ENCODE measurements at regions not wholly inside any gene's neighbourhood (a gene's known extent, or its start where the extent isn't known, plus 50 kb on each side); places are given as distances from the start of the nearest gene placed in this dataset.

- DNase-seq (ENCODE audit: low spot score): peak; percentile 30
These were observed 224.2 kb downstream of the CLIC5 start for GRCh38 chr6:45791211-45792168.

DNA sequence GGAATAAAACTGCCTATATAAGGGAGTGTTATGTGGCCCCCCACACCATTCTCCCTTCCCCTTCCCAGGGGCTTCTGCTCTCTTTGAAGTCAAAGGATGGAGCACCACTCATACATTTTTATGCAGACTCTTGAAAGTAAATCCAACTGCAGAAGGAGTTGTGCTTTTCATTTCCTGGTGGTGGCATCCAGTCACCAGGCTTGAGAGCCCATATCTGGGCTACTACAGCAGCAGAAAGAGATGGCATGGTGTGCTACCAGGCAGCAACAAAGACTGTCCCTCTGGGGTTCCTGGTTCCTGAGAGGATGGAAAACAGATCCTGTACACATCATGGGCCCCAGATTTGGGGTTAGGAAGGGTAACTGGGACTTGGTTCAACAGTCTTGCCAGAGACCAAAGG is 226.4 kb downstream of the CLIC5 start:
- DNase-seq (ENCODE audit: low spot score): no peak

- DNase-seq (ENCODE audit: low spot score): no peak
These were observed 228.3 kb downstream of the CLIC5 start for GRCh38 chr6:45787384-45787783.

DNA sequence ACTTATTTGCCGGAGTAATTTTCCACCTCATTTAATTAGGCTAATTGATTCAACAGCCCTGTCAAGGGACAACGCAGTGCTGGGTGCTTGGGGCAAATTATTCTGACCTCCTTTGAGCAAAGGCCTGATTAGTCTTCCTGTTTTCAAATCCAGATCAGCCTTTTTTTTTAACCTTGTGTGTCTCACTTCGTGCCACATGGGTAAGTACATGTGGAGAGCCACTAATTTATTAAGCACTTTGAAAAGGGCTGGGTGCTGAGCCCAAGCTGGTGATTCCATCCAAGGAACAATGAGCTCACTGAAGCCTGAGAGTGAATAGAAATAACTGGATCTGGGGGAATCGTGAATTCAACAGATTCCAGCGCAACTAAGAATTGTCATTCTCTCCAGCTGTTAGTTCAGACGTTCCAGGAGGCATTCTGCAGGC is 229.3 kb downstream of the CLIC5 start:
- DNase-seq (ENCODE audit: low spot score): no peak

DNA sequence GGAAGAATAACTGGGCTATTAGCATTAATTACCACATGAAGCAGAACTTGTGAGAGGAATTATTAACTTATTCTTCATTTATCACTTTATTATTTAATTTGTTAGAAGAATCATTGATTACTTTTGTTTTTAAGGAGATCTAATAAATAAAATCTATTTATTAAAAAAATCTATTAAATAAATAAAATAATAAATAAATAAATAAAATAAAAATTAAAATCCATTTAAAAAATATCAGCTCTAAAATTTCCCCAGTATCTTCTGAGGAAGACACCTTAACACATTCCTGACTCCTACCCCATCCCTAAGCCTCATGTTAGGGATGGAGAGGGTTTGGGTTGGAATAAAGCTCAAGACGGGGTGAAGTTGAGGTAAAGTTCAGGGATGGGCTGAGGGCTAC is 231.4 kb downstream of the CLIC5 start:
- DNase-seq (ENCODE audit: low spot score): no peak

DNA sequence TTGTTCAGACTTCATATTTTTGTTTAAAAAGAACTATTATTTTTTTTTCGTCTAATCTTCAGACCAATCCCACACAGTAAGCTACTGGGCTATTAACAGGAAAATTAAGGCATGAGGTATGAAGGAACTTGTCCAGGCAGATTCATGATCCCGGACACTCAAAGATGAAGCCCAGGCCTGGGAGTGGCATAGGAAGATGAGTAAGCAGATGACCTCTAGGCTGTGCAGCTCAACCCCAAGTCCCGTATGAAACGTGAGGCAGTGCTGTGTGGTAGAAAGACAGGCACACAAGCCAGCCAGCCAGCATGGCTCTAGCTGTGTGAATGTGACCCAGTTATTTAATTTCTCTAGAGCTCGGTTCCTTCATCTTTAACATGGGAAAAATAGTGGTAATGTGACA is 231.9 kb downstream of the CLIC5 start:
- DNase-seq (ENCODE audit: low spot score): no peak

GRCh38 chr6:45781890-45782289 is 233.8 kb downstream of the CLIC5 start:
- no peak for DNase-seq (ENCODE audit: low spot score)

DNA sequence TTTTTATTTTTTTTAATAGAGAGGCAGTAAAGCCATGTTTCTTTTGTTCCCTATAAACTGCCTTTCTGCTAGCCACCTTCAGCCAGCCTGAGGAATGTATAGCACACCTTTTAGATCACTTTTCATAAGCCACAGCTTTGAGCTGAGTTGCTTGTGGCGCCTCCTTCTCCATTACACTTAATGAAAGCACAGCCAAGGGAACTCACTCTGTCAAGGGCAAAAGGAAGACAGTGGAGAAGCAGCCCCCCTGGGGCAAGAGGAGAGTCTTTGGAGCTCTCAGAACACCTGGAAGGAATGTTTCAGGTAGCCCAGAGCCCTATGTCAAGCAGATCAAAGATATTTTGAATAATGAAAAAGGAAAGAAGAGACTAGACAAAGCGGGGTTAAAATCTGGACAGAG is 235.1 kb downstream of the CLIC5 start:
- DNase-seq (ENCODE audit: low spot score): no peak

- DNase-seq (ENCODE audit: low spot score): no peak
These were observed 240.5 kb downstream of the CLIC5 start for GRCh38 chr6:45775026-45775697.

- DNase-seq (ENCODE audit: low spot score): no peak
These were observed 241.8 kb downstream of the CLIC5 start for GRCh38 chr6:45773906-45774305.

GRCh38 chr6:45772886-45773495 is 242.7 kb downstream of the CLIC5 start:
- DNase-seq (ENCODE audit: low spot score): no peak

- no peak for DNase-seq (ENCODE audit: low spot score)
These were observed 243.6 kb downstream of the CLIC5 start for GRCh38 chr6:45772051-45772450.

DNA sequence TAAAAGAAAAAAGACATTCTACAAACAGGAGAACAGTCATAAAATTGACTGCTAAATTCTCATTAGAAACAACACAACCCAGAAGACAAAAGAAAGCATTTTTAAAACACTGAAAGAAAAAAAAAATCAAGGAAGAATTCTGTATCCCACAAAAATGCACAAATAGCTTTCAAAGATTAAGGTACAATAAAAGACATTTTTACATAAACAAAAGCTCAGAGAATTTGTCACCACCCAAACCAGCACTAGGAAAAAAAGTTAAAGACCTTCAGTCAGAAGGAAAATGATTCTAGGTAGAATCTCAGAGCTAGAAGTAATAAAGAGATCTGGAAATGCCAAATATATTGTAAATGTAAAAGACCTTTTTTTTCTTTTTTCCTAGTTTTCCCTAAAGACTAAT is 252.4 kb downstream of the CLIC5 start:
- DNase-seq (ENCODE audit: low spot score): no peak

DNA sequence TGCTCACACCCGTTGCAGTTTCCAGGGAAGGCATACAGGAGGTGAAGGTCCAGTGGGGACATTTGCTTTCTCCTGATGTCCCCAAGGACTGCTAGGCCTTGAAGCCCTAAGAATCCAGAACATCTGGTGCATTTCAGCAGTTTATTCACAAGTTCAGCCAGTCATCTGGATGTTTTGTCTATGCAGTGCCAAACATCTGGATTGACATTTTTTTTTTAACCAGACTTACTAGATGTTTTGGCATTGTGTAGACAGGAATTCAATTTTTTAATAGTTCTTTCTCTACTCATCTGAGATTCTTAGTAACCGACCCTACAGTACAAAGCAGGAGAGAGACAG is 256.2 kb downstream of the CLIC5 start:
- no peak for DNase-seq (ENCODE audit: low spot score)

GRCh38 chr6:45758787-45759471 is 256.7 kb downstream of the CLIC5 start:
- DNase-seq (ENCODE audit: low spot score): no peak

- DNase-seq (ENCODE audit: low spot score): no peak
These were observed 258.1 kb downstream of the CLIC5 start for GRCh38 chr6:45757443-45758130.

DNA sequence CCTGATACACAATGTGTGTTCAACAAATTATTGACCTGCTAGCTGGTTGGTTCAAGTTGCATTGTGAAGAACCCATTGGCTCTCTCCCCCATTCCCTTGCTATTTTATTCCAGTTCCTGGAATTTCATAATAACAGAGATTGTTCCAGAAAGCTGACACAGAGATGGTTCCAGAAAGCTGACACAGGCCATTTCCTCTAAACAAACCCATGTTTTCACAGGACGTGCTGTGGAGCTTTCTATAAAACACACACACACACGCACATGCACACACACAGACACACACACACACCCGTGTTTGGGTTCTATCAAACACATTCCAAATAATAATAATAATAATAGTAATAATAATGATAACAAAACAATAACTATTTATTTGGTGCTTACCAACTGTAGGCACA is 259.1 kb downstream of the CLIC5 start:
- no peak for DNase-seq (ENCODE audit: low spot score)

DNA sequence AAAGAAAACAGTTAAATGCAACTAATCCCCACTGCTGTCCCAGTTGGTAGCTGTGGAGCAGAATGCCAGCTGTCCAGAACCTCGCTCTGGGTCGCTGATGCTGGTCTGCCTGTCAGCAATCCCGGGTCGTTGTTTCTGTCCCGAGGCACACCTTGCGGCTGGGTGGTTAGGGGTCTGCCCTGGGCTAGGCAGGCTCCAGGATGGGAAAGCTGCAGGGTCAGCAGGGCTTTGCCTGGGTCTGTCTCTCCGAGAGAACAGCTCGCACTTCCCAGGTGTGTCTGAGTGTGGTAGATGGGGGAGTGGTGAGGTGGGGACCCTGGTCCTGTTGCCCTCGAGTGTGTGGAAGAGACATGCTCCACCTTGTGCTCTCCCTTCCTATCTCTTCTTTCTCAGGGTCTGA is 261.2 kb downstream of the CLIC5 start:
- DNase-seq (ENCODE audit: low spot score): no peak

GRCh38 chr6:45746046-45746445 is 269.6 kb downstream of the CLIC5 start:
- DNase-seq (ENCODE audit: low spot score): no peak

DNA sequence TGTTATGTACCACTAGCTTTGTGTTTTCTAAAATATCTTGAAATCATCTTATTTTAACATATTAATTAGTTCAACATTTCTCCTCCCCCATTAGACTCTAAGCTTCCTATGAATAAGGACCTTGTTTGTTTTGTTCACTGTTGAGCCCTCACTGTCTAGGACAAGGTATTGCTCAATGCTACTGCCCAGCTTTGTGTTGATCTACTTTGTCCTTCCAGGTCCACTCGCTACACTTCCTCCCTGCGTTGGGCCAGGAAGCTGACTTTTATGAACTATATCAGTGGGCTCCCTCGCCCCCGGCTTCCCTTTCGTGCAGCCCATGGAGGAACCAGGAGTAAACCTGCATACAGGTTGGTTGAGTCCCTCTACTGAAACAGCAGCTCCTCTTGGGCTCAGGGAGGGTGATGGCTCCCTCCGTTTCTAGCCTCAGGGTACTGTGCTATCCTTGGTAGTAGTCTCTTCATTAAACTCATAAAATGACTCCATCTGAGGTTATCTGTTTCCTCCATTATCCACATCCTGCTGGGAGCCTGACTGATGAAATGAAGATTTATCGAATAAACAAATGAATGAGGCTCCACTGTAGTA is 272.5 kb downstream of the CLIC5 start:
- no peak for DNase-seq (ENCODE audit: low spot score)

GRCh38 chr6:45742591-45742990 is 273.1 kb downstream of the CLIC5 start:
- no peak for DNase-seq (ENCODE audit: low spot score)

Data from hepatic stellate cell (primary cell).